Suppressor macrophage treated with lipopolysaccharide for 4 hours (primary cell): ENCODE measurements at regions not wholly inside any gene's neighbourhood (a gene's known extent, or its start where the extent isn't known, plus 50 kb on each side); places are given as distances from the start of the nearest gene placed in this dataset.

Source experiments
- DNase-seq: peaks from one replicate; pipeline ENCODE4 v3.0.0-alpha.2; 2020

- DNase-seq: no peak
Observed at GRCh38 chrX:43586830-43587229, 69.3 kb upstream of the MAOA start.

- no peak for DNase-seq
Observed at GRCh38 chrX:43589735-43590134, 66.4 kb upstream of the MAOA start.

- DNase-seq: no peak
Observed at GRCh38 chrX:43590150-43590549, 65.9 kb upstream of the MAOA start.

GRCh38 chrX:43592597-43592996 lies 63.5 kb upstream of the MAOA start:
- DNase-seq: no peak

GRCh38 chrX:43595931-43596330 lies 60.2 kb upstream of the MAOA start:
- peak; percentile 5 for DNase-seq

GRCh38 chrX:43604753-43605152 lies 51.3 kb upstream of the MAOA start:
- DNase-seq: no peak

- no peak for DNase-seq
Observed at GRCh38 chrX:43605351-43605750, 50.7 kb upstream of the MAOA start.
